ENCODE measurements at regions not wholly inside any gene's neighbourhood (a gene's known extent, or its start where the extent isn't known, plus 50 kb on each side); places are given as distances from the start of the nearest gene placed in this dataset.
A peak's percentile ranks its signal among the peaks of the same experiment; 100 is the strongest.

- TF ChIP-seq, protein P1, sequence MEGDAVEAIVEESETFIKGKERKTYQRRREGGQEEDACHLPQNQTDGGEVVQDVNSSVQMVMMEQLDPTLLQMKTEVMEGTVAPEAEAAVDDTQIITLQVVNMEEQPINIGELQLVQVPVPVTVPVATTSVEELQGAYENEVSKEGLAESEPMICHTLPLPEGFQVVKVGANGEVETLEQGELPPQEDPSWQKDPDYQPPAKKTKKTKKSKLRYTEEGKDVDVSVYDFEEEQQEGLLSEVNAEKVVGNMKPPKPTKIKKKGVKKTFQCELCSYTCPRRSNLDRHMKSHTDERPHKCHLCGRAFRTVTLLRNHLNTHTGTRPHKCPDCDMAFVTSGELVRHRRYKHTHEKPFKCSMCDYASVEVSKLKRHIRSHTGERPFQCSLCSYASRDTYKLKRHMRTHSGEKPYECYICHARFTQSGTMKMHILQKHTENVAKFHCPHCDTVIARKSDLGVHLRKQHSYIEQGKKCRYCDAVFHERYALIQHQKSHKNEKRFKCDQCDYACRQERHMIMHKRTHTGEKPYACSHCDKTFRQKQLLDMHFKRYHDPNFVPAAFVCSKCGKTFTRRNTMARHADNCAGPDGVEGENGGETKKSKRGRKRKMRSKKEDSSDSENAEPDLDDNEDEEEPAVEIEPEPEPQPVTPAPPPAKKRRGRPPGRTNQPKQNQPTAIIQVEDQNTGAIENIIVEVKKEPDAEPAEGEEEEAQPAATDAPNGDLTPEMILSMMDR (IDR thresholded peaks at IDR 0.05; ENCODE audit: unreplicated experiment): no peak
- Mint-ChIP-seq H3K4me3 (ENCODE audit: unreplicated experiment) (peak overlapping the region; percentile 45), H3K9me3 (ENCODE audit: unreplicated experiment) (peaks cover 7% of the 10 kb centered on the region), H3K4me1 (ENCODE audit: insufficient read depth, unreplicated experiment) (peaks cover 24% of the 10 kb centered on the region), H3K36me3 (ENCODE audit: insufficient read depth, unreplicated experiment) (no peaks in the 10 kb centered on the region), H3K27ac (ENCODE audit: low read depth, unreplicated experiment) (peak overlapping the region; percentile 97), H3K27me3 (ENCODE audit: insufficient read depth, unreplicated experiment) (no peaks in the 10 kb centered on the region)
- BruUV-seq (replicated peaks): no TSS peak
- intact Hi-C loops (cut with micrococcal nuclease): loop anchor here (10.0 kb wide), 1 partner anchor 103 kb away; no protein-coding TSS in a partner anchor
- peak; percentile 83 for DNase-seq (ENCODE audit: unreplicated experiment)
- CTCF ChIA-PET: interaction anchor here (0.7 kb wide), 1 partner anchor 228 kb away, joined by 4 read pairs; no protein-coding TSS in a partner anchor
- POLR2A ChIA-PET: interaction anchor here (0.6 to 1.3 kb wide), 7 partner anchors 11 to 212 kb away, joined by 3 to 4 read pairs (median 3); no protein-coding TSS in a partner anchor
Observed at GRCh38 chr5:33148076-33148513, 292.7 kb upstream of the TARS1 start.

DNA sequence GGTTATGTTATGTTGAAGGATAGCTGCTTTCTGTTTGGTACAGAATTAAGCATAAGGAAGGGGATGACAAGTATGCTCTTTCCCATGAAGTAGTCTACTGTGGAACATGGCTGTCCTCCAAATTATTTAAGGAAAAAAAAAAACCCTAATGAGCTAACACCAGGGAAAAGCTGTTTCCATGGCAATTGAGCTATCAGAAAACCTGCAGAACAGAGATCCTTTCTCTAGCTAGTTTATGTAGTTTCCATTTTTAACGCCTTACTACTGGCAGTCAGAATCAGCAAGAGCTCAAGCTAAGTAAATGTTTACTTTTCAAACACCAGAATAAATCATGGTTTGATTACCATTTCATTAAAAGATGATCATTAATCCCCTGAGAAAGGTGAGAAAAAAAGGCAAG lies 287.4 kb upstream of the TARS1 start:
- no peak for DNase-seq (ENCODE audit: unreplicated experiment)
- no peaks in the 10 kb centered on the region for H3K36me3 Mint-ChIP-seq (ENCODE audit: insufficient read depth, unreplicated experiment)
- peaks cover 8% of the 10 kb centered on the region for H3K4me1 Mint-ChIP-seq (ENCODE audit: insufficient read depth, unreplicated experiment)
- H3K27me3 Mint-ChIP-seq (ENCODE audit: insufficient read depth, unreplicated experiment): no peaks in the 10 kb centered on the region
- ChIA-PET POLR2A (interaction anchor here (0.7 to 0.9 kb wide), 2 partner anchors 12 to 34 kb away, joined by 3 to 4 read pairs; no protein-coding TSS in a partner anchor), CTCF (interaction anchor here (0.6 to 1.0 kb wide), 3 partner anchors 146 to 236 kb away, joined by 3 read pairs; no protein-coding TSS in a partner anchor)
- peaks cover 7% of the 10 kb centered on the region for H3K9me3 Mint-ChIP-seq (ENCODE audit: unreplicated experiment)
- H3K27ac Mint-ChIP-seq (ENCODE audit: low read depth, unreplicated experiment): no peak overlapping the region
- BruUV-seq (replicated peaks): no TSS peak
- intact Hi-C loops (cut with micrococcal nuclease): no loop called here
- TF ChIP-seq, protein P1 (IDR thresholded peaks at IDR 0.05; ENCODE audit: unreplicated experiment): no peak
- no peak overlapping the region for H3K4me3 Mint-ChIP-seq (ENCODE audit: unreplicated experiment)

GRCh38 chr5:33153831-33154230 lies 286.9 kb upstream of the TARS1 start:
- ChIA-PET CTCF (interaction anchor here (0.6 to 1.0 kb wide), 3 partner anchors 146 to 237 kb away, joined by 3 read pairs; no protein-coding TSS in a partner anchor), POLR2A (interaction anchor here (0.7 to 0.9 kb wide), 2 partner anchors 11 to 35 kb away, joined by 3 to 4 read pairs; no protein-coding TSS in a partner anchor)
- intact Hi-C loops (cut with micrococcal nuclease): no loop called here
- DNase-seq (ENCODE audit: unreplicated experiment): no peak
- Mint-ChIP-seq H3K27ac (ENCODE audit: low read depth, unreplicated experiment) (no peak overlapping the region), H3K27me3 (ENCODE audit: insufficient read depth, unreplicated experiment) (no peaks in the 10 kb centered on the region), H3K4me3 (ENCODE audit: unreplicated experiment) (no peak overlapping the region), H3K9me3 (ENCODE audit: unreplicated experiment) (peaks cover 7% of the 10 kb centered on the region), H3K4me1 (ENCODE audit: insufficient read depth, unreplicated experiment) (peaks cover 3% of the 10 kb centered on the region), H3K36me3 (ENCODE audit: insufficient read depth, unreplicated experiment) (no peaks in the 10 kb centered on the region)
- BruUV-seq (replicated peaks): no TSS peak
- TF ChIP-seq, protein P1 (IDR thresholded peaks at IDR 0.05; ENCODE audit: unreplicated experiment): no peak

DNA sequence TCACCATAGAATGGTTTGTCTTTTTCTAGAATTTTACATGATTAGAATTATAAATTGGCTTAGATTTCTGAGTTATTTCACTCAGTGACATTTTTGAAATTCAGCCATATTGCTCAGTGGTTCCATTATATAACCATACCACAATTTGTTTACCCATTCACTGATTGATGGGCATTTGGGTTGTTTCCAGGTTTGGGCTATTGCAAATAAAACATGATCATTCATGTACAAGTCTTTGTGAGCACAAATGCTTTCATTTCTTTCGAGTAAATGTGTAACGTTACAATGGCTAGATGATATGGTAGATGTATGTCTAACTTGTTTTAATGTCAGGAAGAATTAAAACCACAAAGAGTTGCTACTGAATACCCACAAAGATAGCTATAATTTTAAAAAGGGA lies 279.9 kb upstream of the TARS1 start:
- intact Hi-C loops (cut with micrococcal nuclease): no loop called here
- no peaks in the 10 kb centered on the region for H3K27me3 Mint-ChIP-seq (ENCODE audit: insufficient read depth, unreplicated experiment)
- no peaks in the 10 kb centered on the region for H3K9me3 Mint-ChIP-seq (ENCODE audit: unreplicated experiment)
- DNase-seq (ENCODE audit: unreplicated experiment): no peak
- no peaks in the 10 kb centered on the region for H3K4me1 Mint-ChIP-seq (ENCODE audit: insufficient read depth, unreplicated experiment)
- TF ChIP-seq, protein P1 (IDR thresholded peaks at IDR 0.05; ENCODE audit: unreplicated experiment): no peak
- H3K4me3 Mint-ChIP-seq (ENCODE audit: unreplicated experiment): no peak overlapping the region
- no TSS peak for BruUV-seq (replicated peaks)
- ChIA-PET POLR2A (no interaction called here), CTCF (interaction anchor here (0.6 to 0.7 kb wide), 3 partner anchors 142 to 1441 kb away, joined by 3 to 5 read pairs (median 3); no protein-coding TSS in a partner anchor)
- no peak overlapping the region for H3K27ac Mint-ChIP-seq (ENCODE audit: low read depth, unreplicated experiment)
- H3K36me3 Mint-ChIP-seq (ENCODE audit: insufficient read depth, unreplicated experiment): no peaks in the 10 kb centered on the region
